Chondrocyte (in vitro differentiated cells): ENCODE measurements at regions not wholly inside any gene's neighbourhood (a gene's known extent, or its start where the extent isn't known, plus 50 kb on each side); places are given as distances from the start of the nearest gene placed in this dataset.
A peak's percentile ranks its signal among the peaks of the same experiment; 100 is the strongest.

ENCODE experiments used
- DNase-seq: peaks from one replicate; pipeline ENCODE4 v3.0.0; 2021; ENCODE audit warnings: mixed read lengths, low spot score
- H3K27ac Mint-ChIP-seq: one replicate; pipeline ENCODE4 v1.8.0; 2021; ENCODE audit warnings: mild to moderate bottlenecking, moderate library complexity, mixed read lengths; ENCODE audit not compliant: unreplicated experiment
- H3K27me3 Mint-ChIP-seq: 2 replicates; pipeline ENCODE4 v1.8.0; 2021; ENCODE audit warnings: low read depth, mixed read lengths
- H3K36me3 Mint-ChIP-seq: 2 replicates; pipeline ENCODE4 v1.8.0; 2021; ENCODE audit warnings: low read depth, mixed read lengths
- H3K4me1 Mint-ChIP-seq: 2 replicates; pipeline ENCODE4 v1.8.0; 2021; ENCODE audit warnings: low read depth, mild to moderate bottlenecking, mixed read lengths
- H3K4me3 Mint-ChIP-seq: one replicate; pipeline ENCODE4 v1.8.0; 2021; ENCODE audit warnings: mild to moderate bottlenecking, moderate library complexity, mixed read lengths; ENCODE audit not compliant: unreplicated experiment
- H3K9me3 Mint-ChIP-seq: 2 replicates; pipeline ENCODE4 v1.8.0; 2021; ENCODE audit warnings: low read depth, mixed read lengths
- CTCF ChIP-seq: fragments of 200-600 bp; sonication (generic); IDR thresholded peaks from 2 replicates; pipeline ENCODE4 v1.5.0; 2021; ENCODE audit warnings: antibody characterized with exemption, mild to moderate bottlenecking, moderate library complexity

DNA sequence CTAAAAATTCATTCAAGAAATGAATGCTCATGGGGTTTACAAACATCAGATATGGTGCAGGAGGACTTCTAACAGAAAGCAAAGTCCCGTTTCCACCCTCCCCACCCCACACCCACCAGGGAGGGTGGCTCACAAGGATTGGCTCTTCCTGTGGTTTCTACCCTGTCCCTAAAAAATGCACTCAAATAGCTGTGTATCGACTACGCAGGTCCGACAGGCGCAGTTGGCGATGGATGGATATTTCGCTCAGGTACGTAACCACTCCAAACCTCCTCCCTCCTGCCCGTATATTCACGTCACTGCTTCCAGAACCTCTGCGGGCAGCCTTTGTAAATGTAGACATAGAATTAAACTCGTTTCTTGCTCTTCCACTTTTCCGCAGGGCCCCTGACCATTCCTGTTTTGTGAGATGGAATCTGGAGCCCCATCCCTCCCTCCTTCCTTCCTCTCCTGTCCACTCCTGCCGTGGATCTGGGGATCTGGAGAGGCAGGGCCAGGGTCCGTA is 264.3 kb downstream of the BMP7 start:
- no peak for TF ChIP-seq CTCF
- H3K36me3 Mint-ChIP-seq = no peaks in the 10 kb centered on the region
- peaks cover 7% of the 10 kb centered on the region for H3K4me1 Mint-ChIP-seq
- no peak overlapping the region for H3K4me3 Mint-ChIP-seq
- H3K9me3 Mint-ChIP-seq = peaks cover 13% of the 10 kb centered on the region
- no peak for DNase-seq
- H3K27me3 Mint-ChIP-seq = no peaks in the 10 kb centered on the region
- H3K27ac Mint-ChIP-seq = no peak overlapping the region

DNA sequence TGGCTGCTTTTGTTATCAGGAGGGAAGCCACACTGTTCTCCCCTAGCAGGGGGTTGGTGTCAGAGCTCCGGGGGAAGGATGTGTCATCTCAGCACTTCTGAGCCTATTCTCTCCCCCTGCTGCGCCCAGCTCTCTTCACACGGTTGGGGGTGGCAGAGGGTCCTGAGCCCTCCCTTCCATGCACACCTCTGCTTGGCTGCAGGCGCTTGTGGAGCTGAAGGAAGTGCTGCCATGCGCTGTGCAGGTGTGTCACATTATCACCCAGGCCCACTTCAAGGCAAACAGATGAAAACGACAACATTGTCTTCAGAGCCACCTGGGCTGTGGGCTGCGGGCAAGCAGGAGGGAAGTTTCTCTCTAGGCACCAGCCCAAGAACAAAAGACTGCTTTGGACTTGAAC is 263.4 kb downstream of the BMP7 start:
- Mint-ChIP-seq H3K27ac (no peak overlapping the region), H3K36me3 (no peaks in the 10 kb centered on the region), H3K9me3 (peaks cover 10% of the 10 kb centered on the region), H3K27me3 (no peaks in the 10 kb centered on the region), H3K4me3 (no peak overlapping the region), H3K4me1 (peaks cover 15% of the 10 kb centered on the region)
- TF ChIP-seq CTCF = no peak
- no peak for DNase-seq

DNA sequence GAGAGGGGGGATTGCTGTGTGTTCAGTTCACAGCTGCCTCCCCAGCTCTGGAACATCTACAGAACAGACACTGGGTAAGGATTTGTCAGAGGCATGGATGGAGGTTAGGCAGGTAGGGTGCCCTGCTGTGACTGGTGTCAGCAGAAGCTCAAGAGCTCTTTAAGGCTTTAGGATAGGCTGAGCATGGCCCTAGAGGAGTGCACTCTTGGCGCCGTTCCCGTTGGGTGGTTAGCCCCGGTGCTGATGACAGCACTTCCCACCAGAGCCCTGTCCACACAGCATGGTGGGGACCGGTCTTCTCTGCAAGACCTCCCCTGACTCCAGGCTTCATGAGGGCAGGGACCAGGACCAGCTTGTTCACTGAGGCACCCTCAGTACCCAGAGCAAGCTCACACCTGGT is 262.0 kb downstream of the BMP7 start:
- H3K4me1 Mint-ChIP-seq = peaks cover 19% of the 10 kb centered on the region
- H3K27me3 Mint-ChIP-seq = no peaks in the 10 kb centered on the region
- H3K36me3 Mint-ChIP-seq = no peaks in the 10 kb centered on the region
- no peak for TF ChIP-seq CTCF
- DNase-seq = no peak
- H3K9me3 Mint-ChIP-seq = no peaks in the 10 kb centered on the region
- no peak overlapping the region for H3K27ac Mint-ChIP-seq
- no peak overlapping the region for H3K4me3 Mint-ChIP-seq

DNA sequence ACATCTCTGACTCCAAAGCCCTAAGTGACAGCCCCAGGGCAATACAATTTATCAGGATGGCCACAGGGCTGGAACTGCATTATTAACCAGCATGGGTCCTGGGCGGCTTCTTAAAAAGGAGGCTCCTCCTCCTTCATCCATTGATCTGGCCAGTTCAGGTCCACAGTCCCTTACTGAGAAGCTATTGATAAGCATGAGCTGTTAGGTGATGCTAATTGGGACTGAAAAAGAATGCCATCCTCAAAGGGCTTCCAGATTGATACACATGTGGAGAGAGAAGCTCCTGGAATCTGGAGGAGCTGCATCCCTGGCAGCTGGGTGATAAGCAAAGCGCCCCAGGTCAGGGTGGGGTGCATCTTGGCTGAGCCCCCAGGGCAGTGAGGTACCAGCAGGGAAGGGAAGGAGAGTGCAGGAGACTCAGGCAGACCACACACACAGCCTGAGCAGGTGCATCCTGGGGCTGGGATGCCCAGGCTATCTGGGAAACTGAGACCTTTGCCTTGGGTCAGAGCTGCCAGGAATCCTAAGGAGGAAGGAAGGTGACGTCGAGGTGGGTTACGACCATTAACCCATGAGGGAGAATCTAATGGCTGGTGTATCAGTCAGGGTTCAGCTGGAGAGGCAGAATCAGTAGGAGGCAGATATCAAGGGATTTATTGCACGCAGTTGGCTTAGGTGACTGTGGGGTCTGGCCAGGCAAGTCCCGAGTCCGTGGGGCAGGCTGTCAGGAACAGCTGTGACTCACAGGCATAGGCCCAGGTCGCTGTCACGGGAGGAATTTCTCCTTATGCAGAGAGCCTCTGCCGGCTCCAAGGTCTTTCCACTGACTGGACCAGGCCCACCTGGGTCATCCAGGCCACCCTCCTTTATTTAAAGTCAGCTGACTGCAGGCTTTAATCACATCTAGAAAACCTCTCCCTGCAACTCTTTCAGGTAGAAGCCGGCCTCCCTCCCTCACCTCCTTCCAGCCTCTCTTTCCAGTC is 261.2 kb downstream of the BMP7 start:
- H3K36me3 Mint-ChIP-seq = no peaks in the 10 kb centered on the region
- H3K27ac Mint-ChIP-seq = no peak overlapping the region
- no peaks in the 10 kb centered on the region for H3K9me3 Mint-ChIP-seq
- TF ChIP-seq CTCF = no peak
- H3K4me3 Mint-ChIP-seq = no peak overlapping the region
- no peak for DNase-seq
- H3K27me3 Mint-ChIP-seq = no peaks in the 10 kb centered on the region
- peaks cover 19% of the 10 kb centered on the region for H3K4me1 Mint-ChIP-seq

GRCh38 chr20:57006411-57007170 is 259.9 kb downstream of the BMP7 start:
- Mint-ChIP-seq H3K4me1 (peaks cover 19% of the 10 kb centered on the region), H3K27ac (peak overlapping the region; percentile 67), H3K27me3 (no peaks in the 10 kb centered on the region), H3K36me3 (no peaks in the 10 kb centered on the region), H3K4me3 (peak overlapping the region; percentile 27), H3K9me3 (no peaks in the 10 kb centered on the region)
- TF ChIP-seq CTCF = no peak
- no peak for DNase-seq
